ENCODE measurements at regions not wholly inside any gene's neighbourhood (a gene's known extent, or its start where the extent isn't known, plus 50 kb on each side); places are given as distances from the start of the nearest gene placed in this dataset.

- TF ChIP-seq CTCF (IDR thresholded peaks at IDR 0.05): no peak
- TF ChIP-seq POLR2A (IDR thresholded peaks at IDR 0.05): no peak
These were observed 916.3 kb upstream of the WWC1 start for GRCh38 chr5:167375125-167375524.
